ENCODE measurements at regions not wholly inside any gene's neighbourhood (a gene's known extent, or its start where the extent isn't known, plus 50 kb on each side); places are given as distances from the start of the nearest gene placed in this dataset.
"Not testable (repeated sequence)": the region's sequence is repeated elsewhere in the genome, so short reads cannot be mapped to it uniquely, and the experiment has no call there.

DNA sequence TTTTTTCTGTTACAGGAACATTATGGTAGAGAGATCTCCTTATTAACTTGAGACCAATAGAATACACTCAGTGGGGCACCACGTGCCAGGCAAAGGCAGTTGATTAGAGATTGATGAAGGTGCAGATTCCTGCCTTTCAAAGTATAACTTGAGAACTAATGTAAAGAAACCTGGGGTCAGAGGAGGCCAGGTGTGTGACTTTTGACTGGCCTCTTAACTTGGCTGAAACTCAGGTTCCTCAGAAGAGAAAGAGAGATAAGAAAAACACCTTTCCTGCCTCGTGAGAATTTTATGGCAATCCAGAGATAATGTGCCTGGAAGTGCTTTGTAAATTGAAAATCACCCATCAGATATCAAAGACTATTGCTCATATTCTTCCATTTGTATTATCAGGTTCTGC is 110.7 kb upstream of the GZMB start:
- DNase-seq (ENCODE audit: insufficient read length, low spot score) (no peak), FAIRE-seq (no peak)

DNA sequence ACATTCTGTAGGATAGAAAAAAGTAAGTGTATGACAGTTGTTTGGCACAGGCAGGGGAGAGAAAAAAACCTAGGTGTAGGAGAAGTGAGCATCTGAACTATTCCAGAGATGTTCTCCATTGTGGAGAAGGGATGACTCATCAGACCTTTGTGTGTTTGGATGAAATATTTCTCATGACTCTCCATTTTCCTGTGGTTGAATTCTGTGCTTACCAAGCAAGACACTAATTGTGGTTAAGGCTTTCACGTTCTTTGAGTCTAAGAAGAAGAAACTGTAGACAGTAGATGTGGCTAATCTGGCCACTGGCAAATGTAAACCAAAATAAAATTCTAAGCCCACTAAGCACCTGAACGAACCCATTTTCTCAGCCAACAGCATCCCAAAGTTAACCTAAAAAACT is 107.9 kb upstream of the GZMB start:
- FAIRE-seq, result no peak

DNA sequence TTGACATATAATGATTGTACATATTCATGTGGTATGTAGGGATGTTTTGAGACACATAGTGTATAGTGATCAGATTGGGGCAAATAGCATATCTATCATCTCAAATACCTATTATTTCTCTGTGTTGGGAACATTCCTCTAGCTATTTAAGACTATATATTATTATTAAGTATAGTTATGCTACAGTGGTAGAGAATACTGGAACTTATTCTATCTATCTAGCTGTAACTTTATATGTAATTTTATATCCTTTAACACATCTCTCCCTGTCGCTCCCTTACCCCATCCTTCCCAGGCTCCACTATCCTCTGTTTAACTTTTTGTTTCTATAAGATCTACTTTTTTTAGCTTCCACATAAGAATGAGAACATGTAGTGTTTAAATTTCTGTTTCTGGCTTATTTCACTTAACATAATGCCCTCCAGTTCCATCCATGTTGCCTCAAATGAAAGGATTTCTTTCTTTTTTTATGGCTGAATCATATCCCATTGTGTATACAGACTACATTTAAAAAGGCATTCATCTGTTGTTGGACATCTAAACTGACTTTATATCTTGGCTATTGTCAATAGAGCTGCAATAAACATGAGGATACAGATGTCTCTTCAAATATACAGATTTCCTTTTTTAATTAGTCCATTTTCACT is 102.1 kb upstream of the GZMB start:
- no peak for FAIRE-seq
- no peak for DNase-seq (ENCODE audit: insufficient read length, low spot score)

More for the DNA sequence above, 107.9 kb upstream of the GZMB start:
- no peak for DNase-seq (ENCODE audit: insufficient read length, low spot score)

DNA sequence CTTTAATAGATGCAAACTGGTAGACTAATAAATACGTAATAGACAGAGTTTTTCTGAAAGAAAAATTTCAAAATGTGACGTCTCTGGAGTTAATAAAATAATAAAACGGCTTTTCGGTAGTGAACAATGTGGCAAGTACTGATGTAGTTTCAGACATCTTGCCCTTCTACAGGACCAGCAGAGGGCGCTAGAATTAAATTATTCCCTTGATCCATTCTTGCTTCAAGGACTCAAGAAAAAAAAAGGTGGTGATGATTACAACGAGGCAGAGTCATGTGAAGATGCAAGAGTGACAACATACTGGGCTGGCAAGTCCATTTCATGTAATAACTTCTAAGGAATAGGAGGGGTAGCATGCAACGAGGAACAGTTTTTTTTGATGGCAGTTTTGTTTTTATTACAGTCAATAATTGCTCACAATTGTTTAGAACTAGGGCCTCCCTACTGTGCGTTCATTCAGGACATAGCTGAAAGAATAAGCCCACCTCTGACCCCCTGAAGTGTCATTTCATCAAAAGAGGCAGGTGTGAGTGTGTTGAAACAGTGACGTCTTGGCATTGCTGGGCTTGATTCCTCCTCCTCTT is 101.0 kb upstream of the GZMB start:
- FAIRE-seq (peak; percentile 92), DNase-seq (ENCODE audit: insufficient read length, low spot score) (peak; percentile 10)

DNA sequence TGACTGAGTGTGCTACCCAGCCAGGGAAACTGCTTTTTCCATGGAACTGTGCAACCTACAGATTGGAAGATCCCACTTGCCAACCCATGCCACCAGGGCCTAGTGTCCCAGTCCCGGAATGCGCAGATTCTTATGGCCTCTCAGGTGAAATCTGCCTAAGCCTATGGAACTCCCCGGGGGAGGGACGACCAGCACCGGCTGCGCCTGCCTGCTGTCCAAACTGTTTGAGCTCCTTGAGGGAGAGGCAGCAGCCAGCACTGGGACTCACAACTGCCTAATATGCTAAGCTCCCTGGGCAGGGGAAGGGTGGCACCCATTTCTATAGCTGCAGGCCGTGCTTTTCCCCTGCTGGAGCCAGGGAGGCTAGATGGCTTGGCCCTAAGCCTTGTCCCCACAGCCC is 92.5 kb upstream of the GZMB start:
- DNase-seq (ENCODE audit: insufficient read length, low spot score) (no peak), FAIRE-seq (no peak)

DNA sequence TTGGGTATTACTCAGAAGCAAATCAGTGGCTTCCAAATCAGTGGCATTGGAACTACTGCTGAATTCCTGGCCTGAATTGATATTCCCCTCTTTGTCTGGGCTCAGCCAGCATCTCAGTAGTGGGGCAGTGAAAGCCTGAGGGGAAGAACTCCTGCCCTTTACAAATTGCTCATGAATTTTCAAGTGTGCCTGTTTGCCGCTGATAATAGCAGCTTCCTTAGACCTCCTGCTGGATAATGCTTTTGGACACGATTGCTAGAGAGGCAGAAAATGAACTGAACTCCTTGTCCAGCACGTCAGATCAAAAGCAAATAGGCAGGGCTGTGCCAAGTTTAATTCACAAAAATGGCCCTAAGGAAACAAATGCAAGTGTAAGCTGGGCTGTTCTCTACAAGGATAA is 91.3 kb upstream of the GZMB start:
- FAIRE-seq (no peak), DNase-seq (ENCODE audit: insufficient read length, low spot score) (no peak)

DNA sequence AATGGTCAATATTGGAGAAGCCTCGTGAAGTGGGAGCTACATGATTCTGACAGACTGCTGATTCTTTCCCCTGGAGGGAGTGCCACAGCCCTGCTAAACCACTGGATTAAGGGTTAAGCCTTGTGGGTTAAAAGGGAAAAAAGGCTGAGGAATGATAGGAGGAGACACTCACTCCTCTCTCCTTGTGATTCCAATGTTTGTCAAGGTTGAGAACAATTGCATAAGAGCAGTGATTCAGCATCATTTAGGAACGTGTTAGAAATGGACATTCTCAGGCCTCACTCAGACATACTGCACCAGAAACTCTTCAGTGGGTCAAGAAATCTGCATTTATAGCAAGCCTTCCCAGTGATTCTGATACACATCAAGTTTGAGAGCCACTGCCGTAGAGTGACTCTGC is 87.8 kb upstream of the GZMB start:
- FAIRE-seq (no peak), DNase-seq (ENCODE audit: insufficient read length, low spot score) (no peak)

DNA sequence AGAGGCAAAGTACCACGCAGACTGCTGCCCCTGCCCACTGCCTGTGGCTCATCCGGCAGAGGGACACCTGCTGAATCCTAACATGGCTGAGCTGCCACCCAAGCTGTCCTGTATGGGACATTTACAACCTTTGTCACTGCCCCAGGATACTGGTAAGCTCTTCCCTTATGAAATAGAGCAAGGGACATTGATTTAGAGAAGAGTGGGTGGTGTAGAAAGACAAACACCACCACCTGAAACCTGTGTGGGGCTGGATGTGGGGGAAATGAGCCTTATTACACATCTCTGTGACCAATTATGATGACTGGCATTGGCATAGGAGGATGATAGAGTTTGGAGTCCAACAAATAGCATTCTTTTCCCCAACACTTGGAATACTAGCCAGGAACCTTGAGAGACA is 81.2 kb upstream of the GZMB start:
- DNase-seq (ENCODE audit: insufficient read length, low spot score) (no peak), FAIRE-seq (no peak)

DNA sequence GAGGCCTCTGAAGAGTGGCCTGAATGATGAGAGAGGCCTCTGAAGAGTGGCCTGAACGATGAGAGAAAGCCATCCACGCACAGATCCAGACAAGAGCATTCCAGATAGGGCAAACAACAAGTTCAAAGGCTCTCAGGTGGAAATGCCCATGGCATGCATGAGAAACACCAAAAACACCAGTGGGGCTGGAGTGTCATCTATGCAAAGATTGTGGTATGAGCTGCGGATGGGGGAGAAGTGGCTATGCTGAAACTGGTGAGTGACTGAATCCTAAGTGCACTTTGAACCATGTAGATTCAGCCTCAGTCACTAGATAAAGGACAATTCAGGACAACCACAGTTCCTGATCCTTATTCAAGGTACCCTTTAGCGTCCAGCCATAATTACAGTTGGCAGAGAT is 79.4 kb upstream of the GZMB start:
- peak; percentile 88 for FAIRE-seq
- DNase-seq (ENCODE audit: insufficient read length, low spot score), result no peak

DNA sequence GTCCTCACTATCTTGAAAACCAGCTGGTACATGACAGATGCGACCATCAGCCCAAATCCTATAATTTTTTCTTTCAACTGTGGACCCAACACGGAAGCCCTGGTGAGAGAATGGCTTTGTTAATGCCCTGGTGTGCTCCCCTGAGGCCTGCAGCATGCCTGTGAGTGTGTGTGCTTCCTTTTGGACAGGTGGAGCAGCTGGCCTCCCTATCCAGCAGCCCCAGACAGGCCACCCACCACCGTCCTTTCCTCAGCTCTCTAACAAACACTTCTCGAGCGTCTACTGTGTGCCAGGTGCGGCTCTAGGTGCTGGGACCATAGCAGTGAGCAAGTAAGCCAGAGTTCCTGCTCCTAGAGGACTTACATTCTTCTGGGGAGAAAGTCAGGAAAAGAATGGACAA is 78.9 kb upstream of the GZMB start:
- DNase-seq (ENCODE audit: insufficient read length, low spot score), result no peak
- no peak for FAIRE-seq

DNA sequence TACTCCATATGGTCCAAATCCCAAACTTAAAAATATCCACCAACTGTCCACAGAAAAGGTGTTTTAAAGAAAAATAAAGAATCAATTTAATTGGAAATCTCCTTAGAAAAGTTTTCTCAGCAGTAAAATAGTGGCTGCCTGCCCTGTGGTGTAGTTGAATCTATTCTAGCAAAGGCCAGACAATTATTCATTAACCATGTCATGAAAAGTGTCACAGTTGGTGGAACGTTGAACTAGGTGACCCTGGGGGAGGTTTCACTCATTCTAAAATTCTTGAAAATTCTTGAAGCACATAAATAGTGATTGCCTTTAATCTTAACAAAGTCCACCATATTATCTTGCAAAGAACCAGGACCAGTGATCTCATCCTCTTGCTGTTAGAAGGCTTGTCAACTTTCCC is 78.4 kb upstream of the GZMB start:
- FAIRE-seq (peak; percentile 56), DNase-seq (ENCODE audit: insufficient read length, low spot score) (no peak)

DNA sequence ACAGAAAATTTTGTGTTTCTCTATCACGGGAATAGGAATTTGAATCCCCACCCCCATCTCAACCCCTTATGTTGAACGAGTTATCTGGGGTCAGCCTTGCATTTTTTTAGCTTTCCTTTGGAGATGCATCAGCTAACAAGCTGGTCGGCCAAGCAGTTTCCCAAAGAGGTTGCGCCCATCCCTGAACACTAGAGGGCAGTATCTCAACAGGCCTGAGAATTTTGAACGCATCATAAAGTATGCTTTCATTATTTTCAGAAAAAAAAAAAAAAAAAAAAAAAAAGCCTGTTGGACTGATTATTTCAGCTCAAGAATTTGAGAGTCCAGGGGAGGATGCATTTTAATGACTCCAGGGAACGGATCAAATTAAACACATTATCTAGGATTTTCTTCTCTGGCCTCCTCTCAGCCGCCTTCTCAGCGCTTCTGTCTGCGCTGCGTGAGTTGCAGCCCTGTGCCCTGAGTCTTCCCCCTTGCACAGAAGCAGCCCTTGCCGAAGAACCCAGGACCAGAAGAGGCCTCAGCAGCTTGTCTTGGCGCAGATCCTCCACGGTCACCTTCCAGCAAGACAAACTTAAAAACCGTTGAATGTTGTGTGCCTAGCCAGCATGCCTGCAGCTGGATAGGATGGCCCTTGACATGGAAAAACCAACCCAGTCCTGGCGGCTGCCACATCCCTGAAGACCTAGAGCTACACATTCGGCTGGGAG is 76.6 kb upstream of the GZMB start:
- peak; percentile 67 for FAIRE-seq
- DNase-seq (ENCODE audit: insufficient read length, low spot score), result no peak

DNA sequence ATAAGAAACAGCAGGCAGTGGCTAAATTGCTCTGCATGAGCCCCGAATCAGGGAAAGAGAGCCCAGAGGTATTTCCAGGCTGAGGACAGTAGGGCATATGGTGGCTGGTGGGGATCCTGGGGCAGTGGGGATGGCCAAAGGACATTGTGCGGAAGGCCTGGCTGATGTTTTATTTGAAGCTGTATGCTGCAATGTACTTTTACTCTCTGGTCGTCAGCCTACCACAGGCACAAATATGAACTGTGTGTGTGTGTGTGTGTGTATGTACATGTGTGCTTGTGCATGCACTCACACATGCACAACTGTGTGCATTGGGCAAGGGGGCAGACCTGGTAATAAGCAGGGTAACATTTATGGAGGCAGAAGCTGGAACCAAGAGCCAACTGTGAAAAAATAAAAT is 74.7 kb upstream of the GZMB start:
- DNase-seq (ENCODE audit: insufficient read length, low spot score) (no peak), FAIRE-seq (no peak)

DNA sequence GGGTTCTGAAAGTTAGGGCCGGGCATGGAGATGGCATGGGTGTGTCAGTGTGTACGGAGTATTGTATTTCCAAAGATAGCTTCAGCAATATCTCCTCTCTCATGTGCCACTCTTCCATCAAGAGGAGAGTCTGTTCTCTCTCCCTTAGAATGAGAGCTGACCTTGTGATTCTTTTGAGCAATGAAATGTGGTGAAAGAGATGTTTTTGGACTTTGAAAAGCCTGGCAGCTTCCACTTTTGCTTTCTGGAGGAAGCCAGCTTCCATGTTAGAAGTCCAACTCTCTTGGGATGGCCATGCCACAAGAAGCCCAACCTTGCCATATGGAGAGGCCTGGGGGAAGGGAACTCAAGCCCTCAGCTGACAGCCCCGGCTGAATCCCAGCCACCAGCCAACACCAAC is 72.4 kb upstream of the GZMB start:
- DNase-seq (ENCODE audit: insufficient read length, low spot score), result no peak

DNA sequence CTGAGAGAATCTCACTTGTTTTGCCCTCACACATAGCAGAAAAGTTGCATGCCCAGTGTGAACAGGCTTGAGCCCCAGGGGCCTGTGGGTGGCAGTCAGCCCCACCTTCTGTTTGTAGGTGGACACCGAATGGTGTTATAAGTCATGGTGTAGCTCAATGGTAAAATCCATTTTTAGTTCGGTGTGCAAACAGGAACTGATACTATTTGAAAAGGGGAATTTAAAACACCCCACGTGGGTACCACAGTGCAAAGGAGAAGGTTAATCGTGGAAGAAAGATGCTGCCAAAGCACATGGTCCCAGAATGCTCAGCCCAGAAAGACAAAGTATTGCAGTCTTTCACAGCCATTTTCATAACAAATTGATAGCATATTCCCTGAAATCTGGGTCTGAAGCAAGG is 71.8 kb upstream of the GZMB start:
- no peak for DNase-seq (ENCODE audit: insufficient read length, low spot score)

More for the DNA sequence above, 72.4 kb upstream of the GZMB start:
- no peak for FAIRE-seq

DNA sequence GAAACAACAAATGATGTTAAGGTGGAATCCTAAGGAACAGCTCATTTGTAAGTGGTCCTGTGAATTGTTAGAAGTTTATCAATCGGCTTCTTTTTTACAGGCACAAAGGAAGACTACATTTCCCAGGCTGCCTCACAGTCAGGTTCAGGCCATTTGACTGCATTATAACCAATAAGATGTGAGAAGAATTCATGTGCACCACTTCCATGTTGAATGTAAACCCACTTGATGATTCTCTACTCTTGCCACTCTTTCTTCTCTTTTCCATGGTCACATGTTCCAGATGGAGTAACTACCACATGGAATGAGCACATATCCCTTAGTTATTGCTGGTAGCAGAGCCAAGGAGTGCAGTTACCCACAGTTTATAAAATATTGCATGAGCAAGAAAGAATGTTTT is 67.1 kb upstream of the GZMB start:
- DNase-seq (ENCODE audit: insufficient read length, low spot score), result no peak

More for the DNA sequence above, 71.8 kb upstream of the GZMB start:
- peak; percentile 31 for FAIRE-seq

DNA sequence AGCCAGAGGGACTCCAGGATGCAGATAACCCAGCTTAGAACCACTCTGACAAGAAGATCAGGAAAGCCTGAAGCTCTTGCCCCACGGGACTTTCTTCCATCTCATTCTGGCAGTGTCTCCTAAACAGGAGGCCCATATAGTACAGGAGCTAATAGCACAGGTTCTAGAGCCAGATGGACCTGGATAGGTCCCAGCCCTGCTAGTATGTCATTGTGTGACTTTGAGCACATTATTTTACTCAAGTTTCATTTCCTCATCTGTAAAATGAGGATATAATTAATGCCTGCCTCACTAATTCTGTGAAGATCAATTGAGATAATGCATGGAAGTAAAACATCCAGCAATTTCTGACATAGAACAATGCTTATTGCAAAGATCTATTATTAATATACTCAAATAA is 66.5 kb upstream of the GZMB start:
- no peak for FAIRE-seq
- DNase-seq (ENCODE audit: insufficient read length, low spot score), result no peak

More for the DNA sequence above, 67.1 kb upstream of the GZMB start:
- no peak for FAIRE-seq

DNA sequence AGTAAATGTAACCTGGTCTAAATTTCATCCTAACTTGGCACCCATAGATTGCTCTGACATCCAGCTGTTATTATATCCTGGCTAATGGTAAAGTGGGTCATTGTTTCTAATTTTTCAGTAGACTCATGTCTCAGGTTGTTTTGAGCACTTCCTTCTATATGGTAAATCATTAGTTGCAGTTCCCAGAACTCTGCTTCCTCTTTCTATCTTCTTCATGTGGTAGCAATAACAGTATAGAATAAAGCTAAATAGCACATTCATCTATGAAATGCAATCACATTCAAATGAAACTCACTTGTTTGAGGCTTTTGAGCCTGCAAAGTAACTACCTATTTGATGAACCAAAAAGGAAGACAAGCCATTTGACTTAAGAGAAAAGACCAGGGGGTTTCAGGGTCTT is 65.1 kb upstream of the GZMB start:
- DNase-seq (ENCODE audit: insufficient read length, low spot score) (no peak), FAIRE-seq (peak; percentile 68)

DNA sequence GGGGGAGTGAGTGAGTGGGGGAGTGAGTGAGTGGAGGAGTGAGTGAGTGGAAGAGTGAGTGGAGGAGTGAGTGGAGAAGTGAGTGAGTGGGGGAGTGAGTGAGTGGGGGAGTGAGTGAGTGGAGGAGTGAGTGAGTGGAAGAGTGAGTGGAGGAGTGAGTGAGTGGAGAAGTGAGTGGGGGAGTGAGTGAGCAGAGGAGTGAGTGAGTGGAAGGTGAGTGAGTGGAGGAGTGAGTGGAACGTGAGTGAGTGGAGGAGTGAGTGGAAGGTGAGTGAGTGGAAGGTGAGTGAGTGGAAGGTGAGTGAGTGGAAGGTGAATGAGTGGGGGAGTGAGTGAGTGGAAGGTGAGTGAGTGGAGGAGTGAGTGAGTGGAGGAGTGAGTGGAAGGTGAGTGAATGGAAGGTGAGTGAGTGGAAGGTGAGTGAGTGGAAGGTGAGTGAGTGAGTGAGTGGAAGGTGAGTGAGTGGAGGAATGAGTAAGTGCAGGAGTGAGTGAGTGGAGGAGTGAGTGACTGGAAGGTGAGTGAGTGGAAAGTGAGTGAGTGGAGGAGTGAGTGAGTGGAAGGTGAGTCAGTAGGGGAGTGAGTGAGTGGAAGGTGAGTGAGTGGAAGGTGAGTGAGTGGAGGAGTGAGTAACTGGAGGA is 62.4 kb upstream of the GZMB start:
- not testable (repeated sequence) for FAIRE-seq; DNase-seq (ENCODE audit: insufficient read length, low spot score)

DNA sequence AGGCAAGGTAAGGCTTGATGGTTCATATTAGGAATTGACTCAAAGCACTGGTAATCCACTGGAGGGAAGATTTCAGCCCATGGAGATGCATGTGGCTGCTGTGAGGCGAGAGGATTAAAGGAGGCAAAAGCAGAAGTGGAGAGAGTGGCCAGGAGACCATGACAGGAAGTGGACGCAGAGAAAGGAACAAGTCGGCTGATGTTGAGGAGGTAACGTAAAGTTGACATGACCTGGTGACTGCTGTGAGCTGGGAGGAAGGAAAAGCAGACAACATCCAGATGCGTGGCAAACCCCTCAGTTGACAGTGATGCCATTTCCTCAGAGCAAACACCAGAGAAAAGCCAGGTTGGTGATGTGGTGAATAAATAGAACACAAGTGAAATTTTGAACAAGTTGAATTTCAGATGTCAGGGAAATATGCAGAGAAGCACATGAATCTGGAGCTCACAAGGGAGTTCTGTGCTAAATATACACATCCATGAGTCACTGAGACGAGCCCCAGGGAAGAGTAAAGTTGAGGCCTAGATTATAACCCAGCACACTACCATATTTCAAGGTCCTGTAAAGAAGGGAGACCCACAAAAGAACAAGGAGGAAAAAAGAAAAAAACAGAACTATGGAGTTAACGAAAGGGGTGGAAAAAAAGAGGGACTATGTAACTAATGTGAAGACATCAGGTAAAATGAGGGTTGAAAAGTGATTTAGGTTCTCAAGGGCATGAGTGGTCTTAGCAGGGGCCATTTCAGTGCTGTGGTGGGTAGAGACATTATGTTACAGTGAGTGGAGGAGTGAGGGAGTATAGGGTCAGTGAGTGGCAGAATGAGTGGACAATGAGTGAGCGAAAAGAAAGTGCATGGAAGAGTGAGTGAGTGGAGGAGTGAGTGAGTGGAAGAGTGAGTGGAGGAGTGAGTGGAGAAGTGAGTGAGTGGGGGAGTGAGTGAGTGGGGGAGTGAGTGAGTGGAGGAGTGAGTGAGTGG is 61.6 kb upstream of the GZMB start:
- DNase-seq (ENCODE audit: insufficient read length, low spot score), result no peak
- FAIRE-seq, result peak; percentile 80

DNA sequence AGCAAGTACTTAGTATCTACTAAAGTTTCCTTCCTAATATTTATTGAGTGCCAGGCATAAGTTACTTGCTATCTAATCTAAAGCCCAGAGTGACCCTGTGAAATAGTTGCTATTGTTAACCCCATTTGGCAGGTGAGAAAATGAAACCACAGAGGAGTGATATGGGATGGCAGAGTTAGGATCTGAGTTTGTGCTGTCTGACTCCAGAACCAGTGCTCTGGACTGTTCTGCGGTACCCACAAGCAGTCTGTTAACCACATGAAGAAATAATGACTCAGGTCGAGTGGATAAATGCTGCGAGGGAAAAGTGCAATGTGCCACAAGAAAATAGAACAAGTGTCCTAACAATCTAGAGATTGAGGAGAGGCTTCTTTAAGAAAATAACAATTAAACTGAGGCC is 60.7 kb upstream of the GZMB start:
- no peak for FAIRE-seq

More for the DNA sequence above, 60.7 kb upstream of the GZMB start:
- DNase-seq (ENCODE audit: insufficient read length, low spot score), result no peak

Measured in GM19239 (cell line).